ENCODE measurements at regions not wholly inside any gene's neighbourhood (a gene's known extent, or its start where the extent isn't known, plus 50 kb on each side); places are given as distances from the start of the nearest gene placed in this dataset.

GRCh38 chr11:103696123-103696522, 340.3 kb upstream of the DDI1 start:
- Histone ChIP-seq H3K36me3 (replicated peaks in 1 of 2; ENCODE audit: control insufficient read depth in 1 of 2, insufficient read depth in 2 of 2, low read length in 2 of 2) (no peaks in the 10 kb centered on the region), H3K4me1 (ENCODE audit: insufficient read depth, low read length) (no peaks in the 10 kb centered on the region), H3K4me2 (ENCODE audit: low read depth, low read length) (no peak overlapping the region), H3K9ac (ENCODE audit: insufficient read depth, low read depth, low read length) (no peak overlapping the region), H4K20me1 (ENCODE audit: insufficient read depth, low read length) (no peaks in the 10 kb centered on the region), H3K9me3 (ENCODE audit: low read length) (peaks cover 15% of the 10 kb centered on the region; the same call in 1 of the 2 replicates), H3K27ac (ENCODE audit: extremely low read length, insufficient read depth, low read length) (no peak overlapping the region), H2AFZ (ENCODE audit: low read length) (no peak overlapping the region), H3K4me3 (replicated peaks in 1 of 3; ENCODE audit: insufficient read depth in 1 of 3, low read depth in 2 of 3, low read length in 3 of 3) (no peak overlapping the region), H3K79me2 (ENCODE audit: insufficient read depth, low read length) (no peaks in the 10 kb centered on the region), H3K27me3 (ENCODE audit: control insufficient read depth in 1 of 2, insufficient read depth in 2 of 2, low read length in 2 of 2) (no peaks in the 10 kb centered on the region)
- in situ Hi-C loops (cut with HindIII; ENCODE audit: extremely low pct_ligation_motif_present, low pct_unique_long_range_greater_than_20kb): no loop called here
- ATAC-seq: no peak
- ChIA-PET CTCF (ENCODE audit: low intra/inter-chr PET ratio, low total read pairs) (no interaction called here), POLR2A (no interaction called here)
- intact Hi-C loops (cut with micrococcal nuclease; ENCODE audit: unreplicated experiment): no loop called here
- FAIRE-seq: no peak
- no peak for DNase-seq (ENCODE audit: low spot score)
- BruUV-seq (replicated peaks): no TSS peak
- TF ChIP-seq DNMT3B (CRISPR knock-in tag; conservative IDR thresholded peaks at IDR 0.05) (no peak), SMC3 (IDR thresholded peaks at IDR 0.05; ENCODE audit: low read length) (no peak), AKNA (CRISPR knock-in tag; IDR thresholded peaks at IDR 0.05; ENCODE audit: borderline replicate concordance) (no peak), ZNF704 (CRISPR knock-in tag; IDR thresholded peaks at IDR 0.05; ENCODE audit: borderline replicate concordance) (no peak)

Measured in HepG2 (cell line).